GM21576 (cell line): ENCODE measurements at regions not wholly inside any gene's neighbourhood (a gene's known extent, or its start where the extent isn't known, plus 50 kb on each side); places are given as distances from the start of the nearest gene placed in this dataset.
"Not testable (repeated sequence)": the region's sequence is repeated elsewhere in the genome, so short reads cannot be mapped to it uniquely, and the experiment has no call there.

Source experiments
- ATAC-seq: cut with Tn5 transposase; IDR thresholded peaks from one replicate; pipeline ENCODE4 v1.9.1; 2021; ENCODE audit warnings: mild to moderate bottlenecking, moderate library complexity; ENCODE audit not compliant: unreplicated experiment

DNA sequence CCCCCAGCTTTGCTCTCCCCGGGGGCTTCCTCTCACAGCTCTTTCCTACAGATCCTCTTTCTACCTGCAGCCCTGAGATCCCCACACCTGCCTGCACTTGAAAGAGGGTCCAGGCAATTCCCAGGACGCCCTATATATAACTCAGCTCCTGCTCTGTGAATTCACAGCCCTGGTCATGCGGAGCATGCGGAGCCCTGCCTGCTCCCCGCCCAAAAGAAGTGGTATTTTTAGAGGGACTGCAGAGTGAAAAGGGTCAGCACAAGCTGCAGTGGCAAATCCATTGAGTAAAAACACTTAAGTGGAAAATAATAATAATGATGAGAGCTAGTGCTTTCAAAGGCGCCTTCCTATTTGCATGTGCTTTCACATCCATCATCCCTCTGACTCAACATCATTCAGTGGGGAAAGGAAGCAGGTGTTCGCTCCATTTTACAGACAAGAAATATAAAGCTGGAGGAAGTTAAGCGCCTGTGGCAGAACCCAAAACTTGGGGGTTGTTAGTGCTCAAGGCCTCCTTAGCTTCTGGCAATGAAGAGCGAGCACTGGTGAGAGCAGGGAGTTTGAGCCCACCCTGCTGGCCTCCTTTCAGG is 76.3 kb upstream of the LIPC start:
- no peak for ATAC-seq

DNA sequence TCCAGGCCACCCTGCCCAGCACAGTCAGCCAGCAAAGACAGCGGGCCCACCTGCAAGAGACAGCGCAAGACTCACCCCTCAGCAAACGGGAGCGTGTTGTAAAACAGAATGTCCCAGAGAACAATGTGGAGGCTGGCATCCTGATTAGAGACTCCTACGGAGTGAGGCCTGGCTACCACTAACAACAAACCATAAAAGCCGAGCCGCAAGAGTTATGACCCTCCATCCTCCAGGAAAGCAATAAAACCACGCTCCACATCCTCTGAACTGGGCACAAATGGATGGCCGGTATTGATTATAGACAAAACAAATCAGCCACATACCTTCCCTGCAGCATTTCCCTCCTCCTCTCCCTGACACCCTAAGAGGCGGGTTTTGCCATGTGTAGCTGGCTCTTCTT is 75.8 kb upstream of the LIPC start:
- no peak for ATAC-seq

DNA sequence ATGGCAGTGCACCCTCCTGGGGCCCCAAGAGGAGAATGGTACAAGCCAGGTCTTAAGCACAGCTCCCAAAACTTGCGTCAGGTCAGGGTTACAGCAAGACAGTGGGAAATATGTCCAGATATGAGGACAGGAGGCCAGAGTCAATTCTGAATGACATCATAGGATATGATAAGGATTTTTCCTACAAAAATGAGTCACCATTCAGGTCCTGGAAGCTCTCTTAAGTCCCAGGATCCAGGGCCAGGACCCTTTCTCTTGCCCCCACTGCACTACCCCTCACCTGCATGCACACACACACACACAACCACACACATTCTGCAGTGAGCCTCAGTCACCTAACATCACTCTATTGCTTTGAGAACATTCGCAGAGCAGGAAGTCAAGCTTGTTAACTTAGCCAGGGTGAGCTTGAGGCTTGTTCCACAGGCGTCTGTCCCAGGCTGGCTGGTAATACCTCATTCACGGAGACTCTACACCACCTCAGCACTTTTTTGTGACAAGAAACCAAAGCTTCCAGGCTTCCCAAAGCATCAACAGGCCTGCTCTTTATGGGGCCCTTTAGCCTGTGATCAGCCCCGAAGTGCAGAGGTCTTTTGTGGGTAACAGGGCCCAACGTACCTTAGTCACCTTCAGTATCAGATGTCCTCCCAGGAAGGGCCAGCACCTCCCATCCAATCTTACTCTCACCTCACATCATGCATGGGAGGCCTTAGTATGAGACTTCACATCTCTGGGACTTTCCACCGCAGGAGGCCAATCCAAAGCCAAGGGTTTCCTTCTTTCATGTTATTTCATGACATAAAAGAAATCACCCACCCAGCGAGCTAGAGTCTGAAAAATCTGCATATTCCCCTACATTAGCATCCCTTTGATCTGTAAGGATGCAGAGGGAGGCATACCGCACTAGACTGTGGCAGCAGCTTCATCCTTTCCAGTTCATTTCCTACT is 74.0 kb upstream of the LIPC start:
- ATAC-seq: no peak

DNA sequence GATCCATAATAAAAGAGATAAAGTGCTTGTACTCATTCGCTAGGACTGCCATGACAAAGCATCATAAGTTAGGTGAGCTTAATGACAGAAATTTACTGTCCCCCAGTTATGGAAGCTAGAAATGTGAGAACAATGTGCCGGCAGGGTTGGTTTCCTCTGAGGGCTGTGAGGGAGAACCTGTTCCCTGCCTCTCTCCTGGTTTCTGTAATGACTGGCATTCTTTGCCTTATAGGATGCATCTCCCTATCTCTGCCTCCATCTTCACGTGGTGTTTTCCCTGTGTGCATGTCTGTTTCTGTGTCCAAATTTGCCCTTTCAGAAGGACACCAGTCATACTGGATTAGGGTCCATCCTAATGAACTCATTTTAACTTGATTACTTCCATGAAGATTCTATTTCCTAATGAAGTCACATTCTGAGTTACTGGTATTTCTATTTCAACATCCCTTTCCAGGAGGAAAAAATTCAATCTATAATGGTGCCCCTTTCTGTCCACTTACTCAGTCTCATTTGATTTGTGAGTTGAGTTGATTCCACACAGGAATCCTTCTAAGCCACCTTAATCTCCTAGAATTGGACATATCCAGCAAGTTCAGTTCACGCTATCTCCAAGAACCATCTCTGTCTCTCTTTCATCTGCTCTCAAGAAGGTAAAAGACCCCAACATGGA is 71.2 kb upstream of the LIPC start:
- ATAC-seq: no peak

DNA sequence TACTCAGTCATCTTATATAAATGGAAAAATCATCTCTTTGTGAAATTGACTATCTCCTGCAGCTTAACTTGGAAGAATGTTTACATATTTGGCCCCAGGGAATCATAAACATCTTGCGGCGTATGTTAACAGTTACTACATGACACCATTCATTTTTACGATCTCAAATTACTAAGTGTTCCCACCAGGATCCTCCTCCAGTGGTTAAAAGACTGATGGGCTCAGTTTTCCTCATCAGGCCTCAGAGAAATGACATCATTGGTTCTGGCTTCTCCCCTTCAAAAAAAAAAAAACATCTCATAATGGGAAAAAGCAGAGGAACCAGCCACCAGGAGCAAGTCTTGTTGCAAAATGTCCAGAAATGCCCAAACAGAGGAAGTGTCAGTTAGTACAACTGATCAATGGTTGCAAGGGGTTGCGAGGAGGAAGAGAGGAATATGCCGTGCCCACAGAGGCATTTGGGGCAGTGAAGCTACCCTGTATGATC is 70.5 kb upstream of the LIPC start:
- ATAC-seq: no peak

DNA sequence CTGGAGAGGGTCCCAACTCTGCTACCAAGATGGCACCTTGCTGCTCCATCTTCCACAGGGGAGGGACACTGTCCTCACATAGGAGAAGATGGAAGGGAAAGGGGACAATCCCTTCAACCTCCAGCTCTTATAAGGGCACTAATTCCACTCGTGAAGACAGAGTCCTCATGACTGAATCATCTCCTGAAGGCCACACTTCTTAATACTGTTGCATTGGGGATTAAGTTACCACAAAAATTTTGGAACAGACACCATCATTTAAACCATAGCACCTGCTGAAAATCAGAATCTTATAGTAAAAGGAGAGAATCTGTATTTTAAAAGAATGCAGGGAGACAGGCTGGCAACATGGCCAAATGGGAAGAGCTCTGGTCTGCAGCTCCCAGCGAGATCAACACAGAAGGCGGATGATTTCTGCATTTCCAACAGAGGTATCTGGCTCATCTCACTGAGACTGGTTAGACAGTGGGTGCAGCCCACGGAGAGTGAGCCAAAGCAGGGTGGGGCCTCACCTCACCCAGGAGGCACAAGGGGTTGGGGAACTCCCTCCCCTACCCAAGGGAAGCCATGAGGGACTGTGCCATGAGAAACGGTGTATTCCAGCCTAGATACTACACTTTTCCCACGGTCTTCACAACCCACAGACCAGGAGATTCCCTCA is 69.4 kb upstream of the LIPC start:
- no peak for ATAC-seq

DNA sequence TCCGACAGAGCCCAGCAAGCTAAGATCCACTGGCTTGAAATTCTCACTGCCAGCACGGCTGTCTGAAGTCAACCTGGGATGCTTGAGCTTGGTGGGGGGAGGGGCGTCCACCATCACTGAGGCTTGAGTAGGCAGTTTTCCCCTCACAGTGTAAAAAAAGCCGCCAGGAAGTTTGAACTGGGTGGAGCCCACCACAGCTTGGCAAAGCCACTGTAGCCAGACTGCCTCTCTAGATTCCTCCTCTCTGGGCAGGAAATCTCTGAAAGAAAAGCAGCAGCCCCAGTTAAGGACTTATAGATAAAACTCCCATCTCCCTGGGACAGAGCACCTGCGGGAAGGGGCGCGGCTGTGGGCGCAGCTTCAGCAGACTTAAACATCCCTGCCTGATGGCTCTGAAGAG is 68.7 kb upstream of the LIPC start:
- ATAC-seq: not testable (repeated sequence)

DNA sequence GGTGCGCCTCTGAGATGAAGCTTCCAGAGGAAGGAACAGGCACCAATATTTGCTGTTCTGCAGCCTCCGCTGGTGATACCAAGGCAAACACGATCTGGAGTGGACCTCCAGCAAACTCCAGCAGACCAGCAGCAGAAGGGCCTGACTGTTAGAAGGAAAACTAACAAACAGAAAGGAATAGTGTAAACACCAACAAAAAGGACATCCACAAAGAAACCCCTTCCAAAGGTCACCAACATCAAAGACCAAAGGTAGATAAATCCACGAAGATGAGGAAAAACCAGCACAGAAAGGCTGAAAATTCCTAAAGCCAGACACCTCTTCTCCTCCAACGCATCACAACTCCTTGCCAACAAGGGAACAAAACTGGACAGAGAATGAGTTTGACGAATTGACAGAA is 68.1 kb upstream of the LIPC start:
- ATAC-seq: not testable (repeated sequence)

DNA sequence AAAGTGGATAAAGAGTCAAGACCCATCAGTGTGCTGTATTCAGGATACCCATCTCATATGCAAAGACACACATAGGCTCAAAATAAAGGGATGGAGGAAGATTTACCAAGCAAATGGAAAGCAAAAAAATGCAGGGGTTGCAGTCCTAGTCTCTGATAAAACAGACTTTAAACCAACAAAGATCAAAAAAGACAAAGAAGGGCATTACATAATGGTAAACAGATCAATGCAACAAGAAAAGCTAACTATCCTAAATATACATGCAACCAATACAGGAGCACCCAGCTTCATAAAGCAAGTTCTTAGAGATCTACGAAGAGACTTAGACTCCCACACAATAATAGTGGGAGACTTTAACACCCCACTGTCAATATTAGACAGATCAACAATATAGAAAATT is 66.7 kb upstream of the LIPC start:
- ATAC-seq: not testable (repeated sequence)

DNA sequence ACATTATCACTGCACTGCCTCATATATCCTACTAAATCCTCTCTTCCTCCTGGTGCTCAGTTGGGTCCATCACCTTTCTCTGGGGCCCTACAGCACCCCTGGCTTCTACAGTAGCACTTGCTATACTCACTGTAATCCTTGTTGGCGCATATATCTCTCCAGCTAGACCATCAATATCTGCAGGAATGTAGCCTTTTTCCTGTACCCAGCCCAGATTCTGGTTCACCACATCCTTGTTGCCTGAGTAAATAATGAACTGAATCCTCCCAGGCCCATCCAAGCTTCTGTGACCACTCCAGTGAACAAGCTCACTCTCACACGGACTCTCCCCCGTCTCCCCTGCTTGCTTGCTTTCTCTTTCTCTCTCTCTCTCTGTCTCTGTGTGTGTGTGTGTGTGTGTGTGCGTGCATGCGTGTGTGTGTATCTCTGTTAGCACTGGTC is 62.5 kb upstream of the LIPC start:
- no peak for ATAC-seq

DNA sequence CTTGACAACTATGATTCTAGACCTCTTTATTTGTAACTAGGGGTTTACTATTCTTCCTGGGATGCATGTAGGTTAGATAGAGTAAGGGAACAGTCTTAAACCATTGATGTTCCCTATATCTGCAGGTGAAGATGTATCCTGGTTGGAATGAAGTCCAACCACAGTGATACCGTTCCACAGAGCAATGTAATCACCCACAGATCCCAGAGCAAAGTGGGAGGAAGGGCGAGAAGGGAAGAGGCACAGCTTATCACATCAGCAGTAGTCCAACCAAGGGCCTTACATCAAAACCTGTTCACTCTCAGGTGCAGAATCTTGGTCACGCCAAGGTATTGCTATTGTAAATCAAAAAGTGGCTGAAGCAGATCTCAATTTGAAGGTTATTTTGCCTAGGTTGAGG is 61.8 kb upstream of the LIPC start:
- ATAC-seq: no peak

DNA sequence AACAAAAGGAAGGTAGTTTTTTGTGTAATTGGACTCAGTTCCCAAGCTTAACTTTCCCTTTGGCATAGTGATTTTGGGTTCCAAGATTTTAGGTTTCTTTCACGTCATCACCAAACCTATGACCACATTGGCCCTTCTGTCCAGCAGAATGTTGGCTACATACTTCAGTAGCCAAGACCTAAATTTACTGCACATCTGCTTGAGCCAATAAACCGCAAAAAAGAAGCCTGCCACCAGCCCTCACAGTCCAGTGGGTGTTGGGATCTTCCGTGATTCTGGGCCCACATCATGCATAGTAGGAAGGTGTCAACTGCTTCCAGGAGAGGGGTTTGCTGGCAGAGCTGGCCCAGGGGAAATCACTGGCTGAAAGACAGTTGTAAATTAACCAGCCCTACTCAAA is 57.6 kb upstream of the LIPC start:
- ATAC-seq: no peak

DNA sequence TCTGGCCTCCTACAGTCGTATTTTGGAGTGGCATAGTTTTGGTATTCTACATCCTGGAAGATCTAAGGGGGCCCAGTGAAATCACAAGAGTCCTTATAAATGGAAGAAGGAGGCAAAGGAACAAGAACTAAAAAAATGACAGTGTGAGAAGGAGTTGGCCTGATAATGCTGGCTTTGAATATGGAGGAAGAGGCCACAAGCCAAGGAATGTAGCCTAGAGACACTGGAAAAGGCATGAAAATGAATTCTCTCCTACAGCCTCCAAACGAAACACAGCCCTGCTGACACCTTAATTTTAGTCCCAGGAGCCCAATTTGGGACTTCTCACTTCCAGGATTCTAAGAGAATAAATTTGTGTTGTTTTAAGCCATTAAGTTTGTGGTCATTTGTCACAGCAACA is 54.6 kb upstream of the LIPC start:
- no peak for ATAC-seq

DNA sequence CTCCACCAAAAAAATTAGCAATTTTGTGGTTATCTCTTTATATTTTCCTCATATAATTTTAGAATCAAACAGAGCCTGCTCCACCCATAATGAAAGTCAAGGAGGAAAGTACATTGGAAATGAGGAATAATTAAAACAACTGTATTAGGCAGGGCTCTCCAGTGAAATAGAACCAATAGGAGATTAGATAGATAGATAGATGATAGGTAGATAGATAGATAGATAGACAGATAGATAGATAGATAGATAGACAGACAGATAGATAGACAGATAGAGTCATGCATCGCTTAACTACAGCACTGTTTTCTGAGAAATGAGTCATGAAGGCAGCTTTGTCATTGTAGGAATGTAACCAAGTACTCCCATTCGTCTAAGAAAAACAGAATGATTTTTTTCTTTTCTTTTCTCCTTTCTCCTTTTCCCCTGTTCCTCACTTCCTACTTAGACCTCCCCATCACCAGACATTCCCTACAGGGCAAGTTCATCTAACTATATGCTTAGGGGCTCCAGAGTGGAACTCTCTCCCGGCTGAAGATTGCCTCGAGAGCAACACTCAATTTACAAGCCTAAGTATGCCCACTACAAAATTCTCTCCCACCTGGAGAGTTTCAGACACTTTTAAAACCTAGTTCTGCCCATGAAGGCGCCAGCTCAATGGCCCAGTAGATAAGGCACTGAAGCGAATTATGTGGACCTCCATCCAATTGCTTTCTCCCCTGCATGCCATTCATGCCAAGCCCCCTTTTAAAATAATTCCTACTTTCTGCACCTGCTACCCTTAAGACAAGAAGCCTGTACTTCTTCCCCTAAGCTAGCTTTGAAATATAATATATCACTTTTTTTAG is 53.3 kb upstream of the LIPC start:
- no peak for ATAC-seq

DNA sequence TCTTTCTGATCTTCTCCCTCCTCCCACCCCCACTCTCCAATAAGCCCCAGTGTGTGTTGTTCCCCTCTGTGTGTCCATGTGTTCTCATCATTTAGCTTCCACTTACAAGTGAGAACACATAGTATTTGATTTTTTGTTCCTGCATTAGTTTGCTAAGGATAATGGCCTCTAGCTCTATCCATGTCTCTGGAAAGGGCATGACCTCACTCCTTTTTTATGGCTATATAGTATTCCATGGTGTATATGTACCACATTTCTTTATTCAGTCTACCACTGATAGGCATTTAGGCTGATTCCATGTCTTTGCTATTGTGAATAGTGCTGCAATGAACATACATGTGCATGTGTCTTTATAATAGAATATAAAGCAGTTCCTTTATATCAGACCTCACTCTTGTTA is 52.3 kb upstream of the LIPC start:
- ATAC-seq: not testable (repeated sequence)

DNA sequence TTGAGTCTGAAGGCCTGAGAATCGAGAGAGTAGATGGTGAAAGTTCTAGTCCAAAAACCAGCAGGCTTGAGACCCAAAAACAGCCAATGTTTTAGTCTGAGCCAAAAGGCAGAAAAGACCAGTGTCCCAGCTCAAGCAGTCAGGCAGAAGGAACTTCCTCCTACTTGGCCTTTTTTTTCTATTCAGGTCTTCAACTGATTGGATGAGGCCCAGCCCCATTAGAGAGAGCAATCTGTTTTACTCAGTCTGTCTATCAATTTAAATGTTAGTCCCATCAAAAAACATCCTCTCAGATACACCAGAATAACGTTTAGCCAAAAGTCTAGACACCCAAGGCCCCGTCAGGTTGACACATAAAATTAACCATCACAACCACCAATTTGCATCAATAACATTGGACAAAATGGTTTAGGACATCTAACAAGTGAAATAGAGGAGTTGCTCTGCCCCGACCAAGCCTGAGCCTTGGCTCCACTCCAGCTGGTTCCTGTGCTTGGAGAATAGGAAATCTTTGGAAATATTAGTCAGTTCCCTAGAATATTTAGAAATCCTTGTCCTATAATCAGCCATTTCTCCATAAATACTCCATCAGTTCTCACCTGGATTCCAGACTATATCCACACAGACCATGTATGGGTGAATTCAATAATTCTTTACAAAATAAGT is 51.4 kb upstream of the LIPC start:
- ATAC-seq: no peak

DNA sequence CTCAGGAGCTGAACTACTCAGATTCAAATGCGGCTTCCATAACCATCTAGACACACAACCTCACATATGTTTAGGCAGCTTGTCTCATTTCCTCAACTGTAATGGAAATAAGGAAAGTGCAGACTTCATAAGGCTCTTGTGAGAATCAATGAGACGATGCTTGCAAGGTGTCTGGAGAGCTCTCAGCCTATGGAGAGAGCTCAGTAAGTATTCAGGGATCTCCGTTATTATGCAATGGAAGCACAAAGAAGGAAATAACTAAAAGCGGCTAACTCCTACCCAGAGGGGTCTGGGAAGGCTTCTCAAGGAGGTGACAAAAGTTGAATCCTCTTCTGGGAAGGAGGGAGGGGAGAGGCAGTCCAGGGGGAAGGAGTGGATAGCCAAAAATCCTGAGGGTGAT is 50.1 kb upstream of the LIPC start:
- ATAC-seq: no peak
